ENCODE measurements at regions not wholly inside any gene's neighbourhood (a gene's known extent, or its start where the extent isn't known, plus 50 kb on each side); places are given as distances from the start of the nearest gene placed in this dataset.

DNA sequence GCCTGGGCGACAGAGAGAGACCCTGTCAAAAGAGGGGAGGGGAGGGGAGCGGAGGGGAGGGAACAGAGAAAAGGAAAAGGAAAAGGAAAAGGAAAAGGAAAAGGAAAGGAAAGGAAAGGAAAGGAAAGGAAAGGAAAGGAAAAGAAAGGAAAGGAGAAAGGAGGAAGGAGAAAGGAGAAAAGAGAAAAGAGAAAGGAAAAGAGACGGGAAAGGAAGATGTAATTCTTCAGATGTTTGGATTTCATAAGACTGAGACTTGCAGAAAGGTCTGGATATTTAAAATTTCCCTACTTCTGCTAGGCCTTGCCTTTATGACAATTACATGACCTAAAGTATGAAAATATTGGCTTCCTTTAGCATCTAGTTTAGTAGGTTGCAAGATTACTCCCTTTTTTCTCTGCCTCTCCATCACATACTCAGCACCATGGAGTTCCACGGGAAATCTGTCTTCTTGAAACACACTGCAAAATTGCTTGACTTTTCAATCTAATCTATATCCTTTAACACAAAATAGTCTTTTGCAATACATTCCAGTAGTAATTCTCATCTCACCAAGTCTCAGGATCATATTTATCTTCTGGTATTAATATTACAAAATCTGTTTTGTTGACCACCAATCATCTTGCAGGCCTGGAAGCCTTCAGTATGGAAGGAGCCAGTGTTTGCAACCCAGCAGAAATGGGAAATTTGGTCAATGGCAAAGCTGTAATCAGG, 383.5 kb downstream of the ZEB2 start:
- TF ChIP-seq TAF1 (conservative IDR thresholded peaks at IDR 0.05), result no peak
- TF ChIP-seq RAD21 (IDR thresholded peaks at IDR 0.05), result no peak
- TF ChIP-seq EGR1 (IDR thresholded peaks at IDR 0.05; ENCODE audit: low read depth in 2 of 2), result no peak
- TF ChIP-seq, protein P1, sequence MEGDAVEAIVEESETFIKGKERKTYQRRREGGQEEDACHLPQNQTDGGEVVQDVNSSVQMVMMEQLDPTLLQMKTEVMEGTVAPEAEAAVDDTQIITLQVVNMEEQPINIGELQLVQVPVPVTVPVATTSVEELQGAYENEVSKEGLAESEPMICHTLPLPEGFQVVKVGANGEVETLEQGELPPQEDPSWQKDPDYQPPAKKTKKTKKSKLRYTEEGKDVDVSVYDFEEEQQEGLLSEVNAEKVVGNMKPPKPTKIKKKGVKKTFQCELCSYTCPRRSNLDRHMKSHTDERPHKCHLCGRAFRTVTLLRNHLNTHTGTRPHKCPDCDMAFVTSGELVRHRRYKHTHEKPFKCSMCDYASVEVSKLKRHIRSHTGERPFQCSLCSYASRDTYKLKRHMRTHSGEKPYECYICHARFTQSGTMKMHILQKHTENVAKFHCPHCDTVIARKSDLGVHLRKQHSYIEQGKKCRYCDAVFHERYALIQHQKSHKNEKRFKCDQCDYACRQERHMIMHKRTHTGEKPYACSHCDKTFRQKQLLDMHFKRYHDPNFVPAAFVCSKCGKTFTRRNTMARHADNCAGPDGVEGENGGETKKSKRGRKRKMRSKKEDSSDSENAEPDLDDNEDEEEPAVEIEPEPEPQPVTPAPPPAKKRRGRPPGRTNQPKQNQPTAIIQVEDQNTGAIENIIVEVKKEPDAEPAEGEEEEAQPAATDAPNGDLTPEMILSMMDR (IDR thresholded peaks at IDR 0.05; ENCODE audit: low read depth, low read length, missing input control), result no peak
- TF ChIP-seq, protein P2, sequence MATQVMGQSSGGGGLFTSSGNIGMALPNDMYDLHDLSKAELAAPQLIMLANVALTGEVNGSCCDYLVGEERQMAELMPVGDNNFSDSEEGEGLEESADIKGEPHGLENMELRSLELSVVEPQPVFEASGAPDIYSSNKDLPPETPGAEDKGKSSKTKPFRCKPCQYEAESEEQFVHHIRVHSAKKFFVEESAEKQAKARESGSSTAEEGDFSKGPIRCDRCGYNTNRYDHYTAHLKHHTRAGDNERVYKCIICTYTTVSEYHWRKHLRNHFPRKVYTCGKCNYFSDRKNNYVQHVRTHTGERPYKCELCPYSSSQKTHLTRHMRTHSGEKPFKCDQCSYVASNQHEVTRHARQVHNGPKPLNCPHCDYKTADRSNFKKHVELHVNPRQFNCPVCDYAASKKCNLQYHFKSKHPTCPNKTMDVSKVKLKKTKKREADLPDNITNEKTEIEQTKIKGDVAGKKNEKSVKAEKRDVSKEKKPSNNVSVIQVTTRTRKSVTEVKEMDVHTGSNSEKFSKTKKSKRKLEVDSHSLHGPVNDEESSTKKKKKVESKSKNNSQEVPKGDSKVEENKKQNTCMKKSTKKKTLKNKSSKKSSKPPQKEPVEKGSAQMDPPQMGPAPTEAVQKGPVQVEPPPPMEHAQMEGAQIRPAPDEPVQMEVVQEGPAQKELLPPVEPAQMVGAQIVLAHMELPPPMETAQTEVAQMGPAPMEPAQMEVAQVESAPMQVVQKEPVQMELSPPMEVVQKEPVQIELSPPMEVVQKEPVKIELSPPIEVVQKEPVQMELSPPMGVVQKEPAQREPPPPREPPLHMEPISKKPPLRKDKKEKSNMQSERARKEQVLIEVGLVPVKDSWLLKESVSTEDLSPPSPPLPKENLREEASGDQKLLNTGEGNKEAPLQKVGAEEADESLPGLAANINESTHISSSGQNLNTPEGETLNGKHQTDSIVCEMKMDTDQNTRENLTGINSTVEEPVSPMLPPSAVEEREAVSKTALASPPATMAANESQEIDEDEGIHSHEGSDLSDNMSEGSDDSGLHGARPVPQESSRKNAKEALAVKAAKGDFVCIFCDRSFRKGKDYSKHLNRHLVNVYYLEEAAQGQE (IDR thresholded peaks at IDR 0.05), result no peak
- no peak for TF ChIP-seq MAX (IDR thresholded peaks at IDR 0.05)
- no peak for TF ChIP-seq NR2F2 (IDR thresholded peaks at IDR 0.05)
- no peak for TF ChIP-seq RXRA (IDR thresholded peaks at IDR 0.05)
